Lower leg skin (tissue), 4 donors: ENCODE measurements at regions not wholly inside any gene's neighbourhood (a gene's known extent, or its start where the extent isn't known, plus 50 kb on each side); places are given as distances from the start of the nearest gene placed in this dataset.
"Not testable (repeated sequence)": the region's sequence is repeated elsewhere in the genome, so short reads cannot be mapped to it uniquely, and the experiment has no call there.

Source experiments
- DNase-seq, 2 donors: peaks; one replicate each; pipeline ENCODE4 v3.0.0-alpha.2; 2019; ENCODE audit warnings: low spot score in 2 of 2
- H3K4me3 ChIP-seq: fragments of 200-600 bp; sonication (generic); 2 replicates; pipeline ENCODE4 v1.5.1; 2017; ENCODE audit warnings: mild to moderate bottlenecking, low read depth; ENCODE audit not compliant: poor library complexity, severe bottlenecking
- CTCF ChIP-seq, 3 donors: fragments of 450-650 bp; IDR thresholded peaks; one replicate each; pipeline ENCODE4 v1.5.1; 2016; ENCODE audit warnings: antibody characterized with exemption in 3 of 3, mild to moderate bottlenecking in 3 of 3, moderate library complexity in 2 of 3
- POLR2A ChIP-seq, 2 donors: fragments of 450-650 bp; IDR thresholded peaks; one replicate each; pipeline ENCODE4 v1.6.1; 2016 to 2017; ENCODE audit warnings: antibody characterized with exemption in 2 of 2, mild to moderate bottlenecking in 1 of 2, moderate library complexity in 1 of 2
- WGBS, 2 donors: methylation state at CpG; one replicate each; pipeline ENCODE4 v1.1.5; 2018; 5-methylcytosine and 5-hydroxymethylcytosine counted together
- intact Hi-C: fragments of 100-400 bp; cut with DNase I; formaldehyde crosslinking; loops from one replicate; pipeline ENCODE4 v1.15.0; 2023; ENCODE audit warnings: low total_unique reads

- intact Hi-C loops = no loop called here
- TF ChIP-seq CTCF (IDR thresholded peaks at IDR 0.05) (no peak), POLR2A (IDR thresholded peaks at IDR 0.05) (no peak)
- no peak overlapping the region for H3K4me3 ChIP-seq
- DNase-seq = no peak
- WGBS, 2 donors = 41 to 52% methylated on average over 3 of the region's 3 CpGs
These were observed 955.2 kb upstream of the DIAPH2 start for GRCh38 chrX:95729401-95729800.

GRCh38 chrX:95733426-95733825 is 951.2 kb upstream of the DIAPH2 start:
- intact Hi-C loops = no loop called here
- no peak for DNase-seq
- no peak for TF ChIP-seq CTCF (IDR thresholded peaks at IDR 0.05)
- TF ChIP-seq POLR2A (IDR thresholded peaks at IDR 0.05) = no peak
- WGBS, 2 donors = 70 to 72% methylated on average over 3 of the region's 3 CpGs
- H3K4me3 ChIP-seq = no peak overlapping the region

GRCh38 chrX:95754411-95754810 is 930.2 kb upstream of the DIAPH2 start:
- no peak for DNase-seq
- intact Hi-C loops = no loop called here
- 85% methylated on average over 3 of the region's 3 CpGs for WGBS, 2 donors
- H3K4me3 ChIP-seq = no peak overlapping the region
- TF ChIP-seq POLR2A (IDR thresholded peaks at IDR 0.05) (no peak), CTCF (IDR thresholded peaks at IDR 0.05) (no peak)

GRCh38 chrX:95760356-95760755 is 924.3 kb upstream of the DIAPH2 start:
- WGBS, 2 donors = 52 to 62% methylated on average over 3 of the region's 3 CpGs
- TF ChIP-seq POLR2A (IDR thresholded peaks at IDR 0.05) = no peak
- TF ChIP-seq CTCF (IDR thresholded peaks at IDR 0.05) = no peak
- no peak overlapping the region for H3K4me3 ChIP-seq
- intact Hi-C loops = no loop called here
- DNase-seq = no peak

- intact Hi-C loops = no loop called here
- TF ChIP-seq CTCF (IDR thresholded peaks at IDR 0.05) = no peak
- no peak for TF ChIP-seq POLR2A (IDR thresholded peaks at IDR 0.05)
These were observed 921.9 kb upstream of the DIAPH2 start for GRCh38 chrX:95762716-95763115.

GRCh38 chrX:95764972-95765451 is 919.6 kb upstream of the DIAPH2 start:
- no peak overlapping the region for H3K4me3 ChIP-seq
- intact Hi-C loops = no loop called here
- peak in 1 of 2 donors; percentile 12 for DNase-seq
- 24 to 33% methylated on average over 3 of the region's 3 CpGs for WGBS, 2 donors
- TF ChIP-seq CTCF (IDR thresholded peaks at IDR 0.05) = no peak
- TF ChIP-seq POLR2A (IDR thresholded peaks at IDR 0.05) = no peak

More at GRCh38 chrX:95762716-95763115, 921.9 kb upstream of the DIAPH2 start:
- no peak for DNase-seq
- 36 to 63% methylated on average over 1 of the region's 1 CpG for WGBS, 2 donors
- no peak overlapping the region for H3K4me3 ChIP-seq

GRCh38 chrX:95771198-95771597 is 913.4 kb upstream of the DIAPH2 start:
- H3K4me3 ChIP-seq, intact Hi-C loops, DNase-seq: not testable (repeated sequence)
- 82 to 86% methylated on average over 6 of the region's 6 CpGs for WGBS, 2 donors
